Loucy (cell line): ENCODE measurements at regions not wholly inside any gene's neighbourhood (a gene's known extent, or its start where the extent isn't known, plus 50 kb on each side); places are given as distances from the start of the nearest gene placed in this dataset.

Source experiments
- H2AFZ ChIP-seq: fragments of 200-600 bp; sonication (generic); 2 replicates; pipeline ENCODE4 v1.6.0; 2016; ENCODE audit warnings: antibody characterized with exemption, mild to moderate bottlenecking, low read length, moderate library complexity
- H3F3A ChIP-seq: fragments of 200-600 bp; 2 replicates; pipeline ENCODE4 v1.6.0; 2016; ENCODE audit warnings: antibody characterized with exemption, low read depth, mild to moderate bottlenecking
- H3K27me3 ChIP-seq: fragments of 200-600 bp; sonication (generic); 2 replicates; pipeline ENCODE4 v1.6.1; 2014; ENCODE audit warnings: low read length, mild to moderate bottlenecking; ENCODE audit not compliant: insufficient read depth, poor library complexity, severe bottlenecking
- H3K36me3 ChIP-seq: fragments of 200-600 bp; sonication (generic); 2 replicates; pipeline ENCODE4 v1.6.1; 2016; ENCODE audit warnings: low read length; ENCODE audit not compliant: insufficient read depth
- H3K4me1 ChIP-seq: fragments of 200-600 bp; sonication (generic); 2 replicates; pipeline ENCODE4 v1.5.1; 2014; ENCODE audit warnings: low read length, mild to moderate bottlenecking; ENCODE audit not compliant: insufficient read depth, poor library complexity, severe bottlenecking
- H3K4me2 ChIP-seq: fragments of 200-600 bp; sonication (generic); 2 replicates; pipeline ENCODE4 v1.6.0; 2014; ENCODE audit warnings: antibody characterized with exemption, low read length, low read depth, mild to moderate bottlenecking; ENCODE audit not compliant: poor library complexity, severe bottlenecking
- H3K4me3 ChIP-seq: fragments of 200-600 bp; sonication (generic); 2 replicates; pipeline ENCODE4 v1.5.1; 2014; ENCODE audit warnings: low read length, mild to moderate bottlenecking, mixed read lengths; ENCODE audit not compliant: poor library complexity, severe bottlenecking
- H3K79me2 ChIP-seq: fragments of 200-600 bp; sonication (generic); 2 replicates; pipeline ENCODE4 v1.6.1; 2014; ENCODE audit warnings: low read length; ENCODE audit not compliant: insufficient read depth
- H3K9ac ChIP-seq: fragments of 200-600 bp; sonication (generic); 2 replicates; pipeline ENCODE4 v1.6.0; 2014; ENCODE audit warnings: mild to moderate bottlenecking, low read depth, low read length, moderate library complexity; ENCODE audit not compliant: poor library complexity, severe bottlenecking
- H3K9me2 ChIP-seq: fragments of 200-600 bp; sonication (generic); replicated peaks from 2 replicates; pipeline ENCODE4 v1.6.1; 2016; ENCODE audit warnings: low read depth, low read length, mixed read lengths
- H3K9me3 ChIP-seq: fragments of 200-600 bp; sonication (generic); 2 replicates; pipeline ENCODE4 v1.6.1; 2014; ENCODE audit warnings: mild to moderate bottlenecking, antibody characterized with exemption, low read length, low read depth; ENCODE audit not compliant: insufficient read depth
- H4K20me1 ChIP-seq: fragments of 200-600 bp; sonication (generic); 2 replicates; pipeline ENCODE4 v1.6.0; 2014; ENCODE audit warnings: antibody characterized with exemption, low read length, mild to moderate bottlenecking; ENCODE audit not compliant: insufficient read depth, poor library complexity, severe bottlenecking
- CTCF ChIP-seq: fragments of 200-600 bp; sonication (generic); conservative IDR thresholded peaks from 2 replicates; pipeline ENCODE4 v1.5.1; 2014; ENCODE audit warnings: mild to moderate bottlenecking, antibody characterized with exemption, low read length
- EZH2phosphoT487 ChIP-seq: fragments of 200-600 bp; IDR thresholded peaks from 2 replicates; pipeline ENCODE4 v1.6.1; 2018; ENCODE audit warnings: antibody characterized with exemption, mild to moderate bottlenecking, moderate library complexity, borderline replicate concordance

- Histone ChIP-seq H3K4me1 (no peaks in the 10 kb centered on the region), H3K9ac (no peak overlapping the region), H3K9me2 (no peaks in the 10 kb centered on the region), H3K27me3 (no peaks in the 10 kb centered on the region), H3K36me3 (no peaks in the 10 kb centered on the region), H3K4me3 (no peak overlapping the region), H4K20me1 (no peaks in the 10 kb centered on the region), H3K9me3 (no peaks in the 10 kb centered on the region), H2AFZ (no peak overlapping the region), H3K4me2 (no peak overlapping the region), H3F3A (no peaks in the 10 kb centered on the region), H3K79me2 (no peaks in the 10 kb centered on the region)
- no peak for TF ChIP-seq CTCF
- TF ChIP-seq EZH2phosphoT487: no peak
Observed at GRCh38 chr2:223365158-223365679, 236.9 kb downstream of the SCG2 start.

- Histone ChIP-seq H3K9ac (no peak overlapping the region), H4K20me1 (no peaks in the 10 kb centered on the region), H3K9me3 (no peaks in the 10 kb centered on the region), H3K9me2 (no peaks in the 10 kb centered on the region), H3K36me3 (no peaks in the 10 kb centered on the region), H3K4me3 (no peak overlapping the region), H3K79me2 (no peaks in the 10 kb centered on the region), H2AFZ (no peak overlapping the region), H3F3A (no peaks in the 10 kb centered on the region), H3K27me3 (no peaks in the 10 kb centered on the region), H3K4me2 (no peak overlapping the region), H3K4me1 (no peaks in the 10 kb centered on the region)
- TF ChIP-seq EZH2phosphoT487 (no peak), CTCF (no peak)
Observed at GRCh38 chr2:223366566-223366965, 235.6 kb downstream of the SCG2 start.

- Histone ChIP-seq H3K36me3 (no peaks in the 10 kb centered on the region), H3F3A (no peaks in the 10 kb centered on the region), H3K79me2 (no peaks in the 10 kb centered on the region), H3K27me3 (no peaks in the 10 kb centered on the region), H3K4me2 (no peak overlapping the region), H3K9me3 (no peaks in the 10 kb centered on the region), H3K9ac (no peak overlapping the region), H3K9me2 (no peaks in the 10 kb centered on the region), H3K4me3 (no peak overlapping the region), H2AFZ (no peak overlapping the region), H3K4me1 (no peaks in the 10 kb centered on the region), H4K20me1 (no peaks in the 10 kb centered on the region)
- no peak for TF ChIP-seq EZH2phosphoT487
- TF ChIP-seq CTCF: no peak
Observed at GRCh38 chr2:223368481-223368880, 233.7 kb downstream of the SCG2 start.
